Choroid plexus epithelial cell (primary cell): ENCODE measurements at regions not wholly inside any gene's neighbourhood (a gene's known extent, or its start where the extent isn't known, plus 50 kb on each side); places are given as distances from the start of the nearest gene placed in this dataset.

Experiments used
- DNase-seq: peaks from one replicate; pipeline ENCODE4 v3.0.0-alpha.2; 2010; ENCODE audit warnings: low read depth
- H3K4me3 ChIP-seq: 2 replicates; pipeline ENCODE4 v1.5.1; 2011; ENCODE audit warnings: low read depth, mild to moderate bottlenecking, control low read depth, low read length, moderate library complexity
- TF ChIP-seq, protein P1 (sequence below): conservative IDR thresholded peaks from 2 replicates; pipeline ENCODE4 v1.5.1; 2011; ENCODE audit warnings: low read depth, mild to moderate bottlenecking, control low read depth, inconsistent platforms, low read length, moderate library complexity

DNA sequence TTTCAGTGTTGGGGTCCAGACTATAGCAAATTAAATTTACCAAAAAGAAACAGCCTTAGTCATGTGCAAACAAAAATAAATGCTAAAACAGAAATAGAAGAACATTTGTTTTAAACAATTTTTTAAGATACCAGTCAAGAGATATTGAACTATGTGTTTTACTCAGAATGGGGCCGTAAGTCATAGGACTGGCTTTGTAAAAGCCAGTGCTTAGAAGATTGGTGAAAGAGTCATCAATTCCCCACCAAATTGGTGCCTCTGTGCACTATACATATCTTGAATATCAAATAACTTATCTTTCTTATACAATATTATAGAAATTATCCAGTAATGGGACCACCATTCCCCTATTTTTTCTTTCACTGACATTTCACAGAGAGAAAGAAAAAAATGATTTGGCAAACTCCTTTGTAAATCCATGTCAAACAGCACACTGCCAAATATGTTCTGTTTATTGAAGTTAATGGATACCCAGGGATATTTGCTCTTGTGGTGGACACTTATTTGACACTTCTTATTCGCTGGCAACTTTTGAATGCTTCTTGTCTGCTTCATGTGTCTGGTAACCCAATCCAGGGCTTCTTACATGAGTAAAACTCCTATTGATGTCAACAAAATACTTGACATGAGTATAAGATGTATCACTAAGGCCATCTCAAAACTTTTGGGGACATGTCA, 145.7 kb upstream of the PKN2 start:
- DNase-seq, result no peak

DNA sequence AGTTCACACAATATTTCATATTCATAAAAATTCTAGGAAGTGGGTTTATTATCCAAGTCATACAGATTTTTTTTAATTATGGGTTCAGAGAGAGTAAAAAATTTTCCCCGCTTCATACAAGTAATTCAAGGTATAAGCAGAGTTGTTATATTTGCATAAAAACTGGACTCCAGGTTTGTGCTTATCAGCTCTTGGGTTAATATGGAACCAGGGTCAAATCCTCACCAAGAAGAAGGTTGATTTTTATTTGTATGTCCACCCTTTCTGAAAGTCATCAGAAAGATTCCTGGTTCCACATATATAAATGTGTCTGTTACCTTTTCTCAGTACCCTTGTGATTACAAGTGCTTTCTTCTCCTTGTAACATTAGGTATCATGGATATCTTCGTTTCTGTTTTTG, 143.8 kb upstream of the PKN2 start:
- no peak for DNase-seq
- TF ChIP-seq, protein P1, sequence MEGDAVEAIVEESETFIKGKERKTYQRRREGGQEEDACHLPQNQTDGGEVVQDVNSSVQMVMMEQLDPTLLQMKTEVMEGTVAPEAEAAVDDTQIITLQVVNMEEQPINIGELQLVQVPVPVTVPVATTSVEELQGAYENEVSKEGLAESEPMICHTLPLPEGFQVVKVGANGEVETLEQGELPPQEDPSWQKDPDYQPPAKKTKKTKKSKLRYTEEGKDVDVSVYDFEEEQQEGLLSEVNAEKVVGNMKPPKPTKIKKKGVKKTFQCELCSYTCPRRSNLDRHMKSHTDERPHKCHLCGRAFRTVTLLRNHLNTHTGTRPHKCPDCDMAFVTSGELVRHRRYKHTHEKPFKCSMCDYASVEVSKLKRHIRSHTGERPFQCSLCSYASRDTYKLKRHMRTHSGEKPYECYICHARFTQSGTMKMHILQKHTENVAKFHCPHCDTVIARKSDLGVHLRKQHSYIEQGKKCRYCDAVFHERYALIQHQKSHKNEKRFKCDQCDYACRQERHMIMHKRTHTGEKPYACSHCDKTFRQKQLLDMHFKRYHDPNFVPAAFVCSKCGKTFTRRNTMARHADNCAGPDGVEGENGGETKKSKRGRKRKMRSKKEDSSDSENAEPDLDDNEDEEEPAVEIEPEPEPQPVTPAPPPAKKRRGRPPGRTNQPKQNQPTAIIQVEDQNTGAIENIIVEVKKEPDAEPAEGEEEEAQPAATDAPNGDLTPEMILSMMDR, result no peak
- H3K4me3 ChIP-seq, result no peak overlapping the region

More for the DNA sequence above, 145.7 kb upstream of the PKN2 start:
- H3K4me3 ChIP-seq, result no peak overlapping the region
- TF ChIP-seq, protein P1, result no peak

DNA sequence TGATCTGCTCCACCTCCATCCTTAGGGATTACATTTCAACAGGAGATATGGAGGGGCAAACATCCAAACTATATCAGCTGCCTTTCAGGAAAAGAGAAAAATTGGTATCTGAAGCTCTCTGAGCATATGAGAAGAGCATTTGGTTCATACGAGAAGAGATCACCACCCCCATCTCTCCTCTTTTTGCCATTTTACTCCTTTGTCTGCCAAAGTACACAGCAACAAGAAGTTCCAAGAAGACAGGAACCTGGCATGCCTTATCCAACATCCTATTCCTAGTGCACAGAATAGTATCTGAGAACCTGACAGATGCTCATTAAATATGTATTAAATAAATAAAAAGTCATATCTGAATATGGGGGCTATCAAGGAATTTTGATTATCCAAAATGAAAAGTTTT, 142.5 kb upstream of the PKN2 start:
- DNase-seq, result no peak
- no peak overlapping the region for H3K4me3 ChIP-seq
- TF ChIP-seq, protein P1, result no peak

GRCh38 chr1:88544195-88544594, 139.9 kb upstream of the PKN2 start:
- DNase-seq, result no peak
- TF ChIP-seq, protein P1, result no peak
- no peak overlapping the region for H3K4me3 ChIP-seq

DNA sequence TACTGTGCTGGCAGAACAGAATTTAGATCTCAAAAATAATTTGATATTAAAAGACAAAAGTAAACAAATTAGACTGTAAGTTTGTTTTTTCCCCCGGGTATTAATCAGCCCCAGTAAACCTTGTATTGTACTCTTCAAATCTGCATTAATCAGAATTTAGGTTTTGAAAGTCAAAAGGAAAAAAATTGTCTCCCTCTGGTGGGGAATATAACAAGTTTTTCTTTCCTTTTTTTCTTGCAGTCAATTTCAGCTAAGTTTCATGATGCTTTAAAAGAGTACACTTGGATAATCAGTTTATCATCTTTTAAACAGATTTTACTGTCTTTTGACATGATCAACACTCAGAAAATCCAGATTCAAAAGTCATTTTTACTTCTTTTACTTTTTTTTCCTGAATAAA, 134.5 kb upstream of the PKN2 start:
- TF ChIP-seq, protein P1, result peak; percentile 30
- H3K4me3 ChIP-seq, result no peak overlapping the region
- DNase-seq, result peak; percentile 11

GRCh38 chr1:88552226-88552625, 131.8 kb upstream of the PKN2 start:
- DNase-seq, result no peak
- TF ChIP-seq, protein P1, result no peak
- H3K4me3 ChIP-seq, result no peak overlapping the region

DNA sequence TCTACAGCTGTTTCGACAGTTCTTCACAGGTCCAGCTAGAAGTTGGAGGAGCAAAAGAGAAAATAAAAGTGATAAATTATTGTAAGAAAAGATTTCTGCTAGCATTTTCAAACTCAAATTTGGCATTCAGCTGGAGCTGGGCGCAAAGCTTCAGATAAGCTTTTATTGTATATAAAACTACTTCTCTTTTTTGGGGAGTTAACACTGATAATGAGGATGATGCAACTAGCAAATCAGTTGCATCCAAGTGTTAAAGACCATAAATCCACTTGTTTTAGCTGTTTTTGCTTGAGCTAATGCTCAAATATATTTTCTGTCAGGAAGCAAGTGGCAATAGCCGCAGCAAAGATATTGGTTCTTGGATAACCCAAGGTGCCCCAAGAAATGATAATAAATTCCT, 127.1 kb upstream of the PKN2 start:
- no peak overlapping the region for H3K4me3 ChIP-seq
- TF ChIP-seq, protein P1, result no peak
- DNase-seq, result no peak
